GM19351 (cell line): ENCODE measurements at regions not wholly inside any gene's neighbourhood (a gene's known extent, or its start where the extent isn't known, plus 50 kb on each side); places are given as distances from the start of the nearest gene placed in this dataset.
"Not testable (repeated sequence)": the region's sequence is repeated elsewhere in the genome, so short reads cannot be mapped to it uniquely, and the experiment has no call there.

ENCODE experiments used
- ATAC-seq: cut with Tn5 transposase; IDR thresholded peaks from one replicate; pipeline ENCODE4 v1.9.1; 2021; ENCODE audit warnings: mild to moderate bottlenecking, moderate library complexity; ENCODE audit not compliant: unreplicated experiment

- no peak for ATAC-seq
Observed at GRCh38 chr5:117131876-117132275, 557.3 kb upstream of the SEMA6A start.

- peak; percentile 92 for ATAC-seq
Observed at GRCh38 chr5:117131048-117131679, 556.5 kb upstream of the SEMA6A start.

- ATAC-seq, result peak; percentile 77
Observed at GRCh38 chr5:117118499-117118898, 543.9 kb upstream of the SEMA6A start.

GRCh38 chr5:117117314-117117713 lies 542.7 kb upstream of the SEMA6A start:
- ATAC-seq, result not testable (repeated sequence)

- ATAC-seq, result no peak
Observed at GRCh38 chr5:117110548-117110947, 535.9 kb upstream of the SEMA6A start.

- peak; percentile 57 for ATAC-seq
Observed at GRCh38 chr5:117107859-117108258, 533.2 kb upstream of the SEMA6A start.

GRCh38 chr5:117103703-117104102 lies 529.1 kb upstream of the SEMA6A start:
- ATAC-seq, result no peak

- peak; percentile 71 for ATAC-seq
Observed at GRCh38 chr5:117102591-117102990, 528.0 kb upstream of the SEMA6A start.

GRCh38 chr5:117100176-117100575 lies 525.6 kb upstream of the SEMA6A start:
- ATAC-seq, result no peak

GRCh38 chr5:117098094-117098493 lies 523.5 kb upstream of the SEMA6A start:
- no peak for ATAC-seq

GRCh38 chr5:117095346-117096332 lies 521.0 kb upstream of the SEMA6A start:
- ATAC-seq, result no peak

- no peak for ATAC-seq
Observed at GRCh38 chr5:117094114-117094815, 519.6 kb upstream of the SEMA6A start.

GRCh38 chr5:117093653-117094052 lies 519.0 kb upstream of the SEMA6A start:
- no peak for ATAC-seq

GRCh38 chr5:117089001-117089400 lies 514.4 kb upstream of the SEMA6A start:
- no peak for ATAC-seq

GRCh38 chr5:117088176-117088575 lies 513.6 kb upstream of the SEMA6A start:
- ATAC-seq, result no peak

GRCh38 chr5:117084067-117084466 lies 509.4 kb upstream of the SEMA6A start:
- ATAC-seq, result no peak

- ATAC-seq, result no peak
Observed at GRCh38 chr5:117082977-117083376, 508.4 kb upstream of the SEMA6A start.

GRCh38 chr5:117077142-117077541 lies 502.5 kb upstream of the SEMA6A start:
- no peak for ATAC-seq

GRCh38 chr5:117072439-117072838 lies 497.8 kb upstream of the SEMA6A start:
- no peak for ATAC-seq

- ATAC-seq, result no peak
Observed at GRCh38 chr5:117065800-117066199, 491.2 kb upstream of the SEMA6A start.

- no peak for ATAC-seq
Observed at GRCh38 chr5:117065161-117065560, 490.5 kb upstream of the SEMA6A start.
